ENCODE measurements at regions not wholly inside any gene's neighbourhood (a gene's known extent, or its start where the extent isn't known, plus 50 kb on each side); places are given as distances from the start of the nearest gene placed in this dataset.

GRCh38 chr9:78491402-78491801 lies 194.5 kb downstream of the PSAT1 start:
- H3K27ac ChIP-seq (ENCODE audit: low read depth in 1 of 3, low read length in 2 of 3), result no peak overlapping the region
- 64 to 79% (median 75%) methylated on average over 3 of the region's 3 CpGs for WGBS, 3 donors
- DNase-seq (no peak), FAIRE-seq (no peak)
- H3K4me3 ChIP-seq (ENCODE audit: low read depth in 1 of 3, low read length in 3 of 3), result no peak overlapping the region
- no peaks in the 10 kb centered on the region for H3K27me3 ChIP-seq (ENCODE audit: control insufficient read depth in 3 of 3, insufficient read depth in 3 of 3, low read length in 3 of 3)
- H3K4me1 ChIP-seq (ENCODE audit: control insufficient read depth in 3 of 3, insufficient read depth in 2 of 3, low read depth in 1 of 3, low read length in 2 of 3), result no peaks in the 10 kb centered on the region
- no peaks in the 10 kb centered on the region for H3K9me3 ChIP-seq (ENCODE audit: control insufficient read depth in 2 of 2, insufficient read depth in 1 of 2, low read depth in 1 of 2, low read length in 1 of 2)
- H3K36me3 ChIP-seq (ENCODE audit: control insufficient read depth in 3 of 3, insufficient read depth in 2 of 3, low read depth in 1 of 3, low read length in 3 of 3), result no peaks in the 10 kb centered on the region

GRCh38 chr9:78493166-78493742 lies 196.3 kb downstream of the PSAT1 start:
- DNase-seq (no peak), FAIRE-seq (no peak)
- WGBS, 3 donors, result 74 to 84% (median 77%) methylated on average over 2 of the region's 2 CpGs
- Histone ChIP-seq H3K27ac (ENCODE audit: low read depth in 1 of 3, low read length in 2 of 3) (no peak overlapping the region), H3K27me3 (ENCODE audit: control insufficient read depth in 3 of 3, insufficient read depth in 3 of 3, low read length in 3 of 3) (no peaks in the 10 kb centered on the region), H3K9me3 (ENCODE audit: control insufficient read depth in 2 of 2, insufficient read depth in 1 of 2, low read depth in 1 of 2, low read length in 1 of 2) (no peaks in the 10 kb centered on the region), H3K4me1 (ENCODE audit: control insufficient read depth in 3 of 3, insufficient read depth in 2 of 3, low read depth in 1 of 3, low read length in 2 of 3) (no peaks in the 10 kb centered on the region), H3K4me3 (ENCODE audit: low read depth in 1 of 3, low read length in 3 of 3) (no peak overlapping the region), H3K36me3 (ENCODE audit: control insufficient read depth in 3 of 3, insufficient read depth in 2 of 3, low read depth in 1 of 3, low read length in 3 of 3) (no peaks in the 10 kb centered on the region)

- no peak for FAIRE-seq
- H3K9me3 ChIP-seq (ENCODE audit: control insufficient read depth in 2 of 2, insufficient read depth in 1 of 2, low read depth in 1 of 2, low read length in 1 of 2), result no peaks in the 10 kb centered on the region
- H3K4me1 ChIP-seq (ENCODE audit: control insufficient read depth in 3 of 3, insufficient read depth in 2 of 3, low read depth in 1 of 3, low read length in 2 of 3), result no peaks in the 10 kb centered on the region
- no peak for DNase-seq
- no peaks in the 10 kb centered on the region for H3K27me3 ChIP-seq (ENCODE audit: control insufficient read depth in 3 of 3, insufficient read depth in 3 of 3, low read length in 3 of 3)
- H3K27ac ChIP-seq (ENCODE audit: low read depth in 1 of 3, low read length in 2 of 3), result no peak overlapping the region
- no peak overlapping the region for H3K4me3 ChIP-seq (ENCODE audit: low read depth in 1 of 3, low read length in 3 of 3)
- WGBS, 3 donors, result 60 to 71% (median 69%) methylated on average over 5 of the region's 5 CpGs
- H3K36me3 ChIP-seq (ENCODE audit: control insufficient read depth in 3 of 3, insufficient read depth in 2 of 3, low read depth in 1 of 3, low read length in 3 of 3), result no peaks in the 10 kb centered on the region
These were observed 205.6 kb downstream of the PSAT1 start for GRCh38 chr9:78502566-78502965.

- H3K27ac ChIP-seq (ENCODE audit: low read depth in 1 of 3, low read length in 2 of 3), result no peak overlapping the region
- H3K4me3 ChIP-seq (ENCODE audit: low read depth in 1 of 3, low read length in 3 of 3), result no peak overlapping the region
- DNase-seq (no peak), FAIRE-seq (no peak)
- H3K27me3 ChIP-seq (ENCODE audit: control insufficient read depth in 3 of 3, insufficient read depth in 3 of 3, low read length in 3 of 3), result no peaks in the 10 kb centered on the region
- H3K9me3 ChIP-seq (ENCODE audit: control insufficient read depth in 2 of 2, insufficient read depth in 1 of 2, low read depth in 1 of 2, low read length in 1 of 2), result no peaks in the 10 kb centered on the region
- no peaks in the 10 kb centered on the region for H3K36me3 ChIP-seq (ENCODE audit: control insufficient read depth in 3 of 3, insufficient read depth in 2 of 3, low read depth in 1 of 3, low read length in 3 of 3)
- no peaks in the 10 kb centered on the region for H3K4me1 ChIP-seq (ENCODE audit: control insufficient read depth in 3 of 3, insufficient read depth in 2 of 3, low read depth in 1 of 3, low read length in 2 of 3)
- WGBS, 3 donors, result 90 to 93% (median 91%) methylated on average over 2 of the region's 2 CpGs
These were observed 208.6 kb downstream of the PSAT1 start for GRCh38 chr9:78505546-78505945.

- Histone ChIP-seq H3K4me1 (ENCODE audit: control insufficient read depth in 3 of 3, insufficient read depth in 2 of 3, low read depth in 1 of 3, low read length in 2 of 3) (no peaks in the 10 kb centered on the region), H3K36me3 (ENCODE audit: control insufficient read depth in 3 of 3, insufficient read depth in 2 of 3, low read depth in 1 of 3, low read length in 3 of 3) (no peaks in the 10 kb centered on the region), H3K27ac (ENCODE audit: low read depth in 1 of 3, low read length in 2 of 3) (no peak overlapping the region), H3K9me3 (ENCODE audit: control insufficient read depth in 2 of 2, insufficient read depth in 1 of 2, low read depth in 1 of 2, low read length in 1 of 2) (no peaks in the 10 kb centered on the region), H3K27me3 (ENCODE audit: control insufficient read depth in 3 of 3, insufficient read depth in 3 of 3, low read length in 3 of 3) (no peaks in the 10 kb centered on the region), H3K4me3 (ENCODE audit: low read depth in 1 of 3, low read length in 3 of 3) (no peak overlapping the region)
- DNase-seq, result no peak
- 54 to 59% (median 55%) methylated on average over 5 of the region's 5 CpGs for WGBS, 3 donors
- no peak for FAIRE-seq
These were observed 210.1 kb downstream of the PSAT1 start for GRCh38 chr9:78507037-78507436.

- 16 to 64% (median 28%) methylated on average over 4 of the region's 4 CpGs for WGBS, 3 donors
- Histone ChIP-seq H3K4me3 (ENCODE audit: low read depth in 1 of 3, low read length in 3 of 3) (no peak overlapping the region), H3K36me3 (ENCODE audit: control insufficient read depth in 3 of 3, insufficient read depth in 2 of 3, low read depth in 1 of 3, low read length in 3 of 3) (no peaks in the 10 kb centered on the region), H3K27ac (ENCODE audit: low read depth in 1 of 3, low read length in 2 of 3) (no peak overlapping the region), H3K27me3 (ENCODE audit: control insufficient read depth in 3 of 3, insufficient read depth in 3 of 3, low read length in 3 of 3) (no peaks in the 10 kb centered on the region), H3K4me1 (ENCODE audit: control insufficient read depth in 3 of 3, insufficient read depth in 2 of 3, low read depth in 1 of 3, low read length in 2 of 3) (no peaks in the 10 kb centered on the region), H3K9me3 (ENCODE audit: control insufficient read depth in 2 of 2, insufficient read depth in 1 of 2, low read depth in 1 of 2, low read length in 1 of 2) (peaks cover 0 to 2% of the 10 kb centered on the region in 2 donors)
- DNase-seq (no peak), FAIRE-seq (no peak)
These were observed 213.1 kb downstream of the PSAT1 start for GRCh38 chr9:78510035-78510434.

GRCh38 chr9:78515108-78515507 lies 218.2 kb downstream of the PSAT1 start:
- H3K4me3 ChIP-seq (ENCODE audit: low read depth in 1 of 3, low read length in 3 of 3), result no peak overlapping the region
- H3K27ac ChIP-seq (ENCODE audit: low read depth in 1 of 3, low read length in 2 of 3), result no peak overlapping the region
- no peaks in the 10 kb centered on the region for H3K4me1 ChIP-seq (ENCODE audit: control insufficient read depth in 3 of 3, insufficient read depth in 2 of 3, low read depth in 1 of 3, low read length in 2 of 3)
- H3K27me3 ChIP-seq (ENCODE audit: control insufficient read depth in 3 of 3, insufficient read depth in 3 of 3, low read length in 3 of 3), result no peaks in the 10 kb centered on the region
- peaks cover 0 to 15% of the 10 kb centered on the region in 2 donors for H3K9me3 ChIP-seq (ENCODE audit: control insufficient read depth in 2 of 2, insufficient read depth in 1 of 2, low read depth in 1 of 2, low read length in 1 of 2)
- no peak for FAIRE-seq
- 44 to 59% (median 58%) methylated on average over 1 of the region's 1 CpG for WGBS, 3 donors
- no peaks in the 10 kb centered on the region for H3K36me3 ChIP-seq (ENCODE audit: control insufficient read depth in 3 of 3, insufficient read depth in 2 of 3, low read depth in 1 of 3, low read length in 3 of 3)
- no peak for DNase-seq

GRCh38 chr9:78519786-78520185 lies 222.9 kb downstream of the PSAT1 start:
- H3K4me3 ChIP-seq (ENCODE audit: low read depth in 1 of 3, low read length in 3 of 3), result no peak overlapping the region
- H3K27ac ChIP-seq (ENCODE audit: low read depth in 1 of 3, low read length in 2 of 3), result no peak overlapping the region
- no peaks in the 10 kb centered on the region for H3K4me1 ChIP-seq (ENCODE audit: control insufficient read depth in 3 of 3, insufficient read depth in 2 of 3, low read depth in 1 of 3, low read length in 2 of 3)
- peaks cover 2 to 17% of the 10 kb centered on the region in 2 donors for H3K9me3 ChIP-seq (ENCODE audit: control insufficient read depth in 2 of 2, insufficient read depth in 1 of 2, low read depth in 1 of 2, low read length in 1 of 2)
- DNase-seq, result no peak
- FAIRE-seq, result no peak
- 89 to 92% (median 89%) methylated on average over 4 of the region's 4 CpGs for WGBS, 3 donors
- H3K36me3 ChIP-seq (ENCODE audit: control insufficient read depth in 3 of 3, insufficient read depth in 2 of 3, low read depth in 1 of 3, low read length in 3 of 3), result no peaks in the 10 kb centered on the region
- H3K27me3 ChIP-seq (ENCODE audit: control insufficient read depth in 3 of 3, insufficient read depth in 3 of 3, low read length in 3 of 3), result no peaks in the 10 kb centered on the region

- no peak for FAIRE-seq
- Histone ChIP-seq H3K27me3 (ENCODE audit: control insufficient read depth in 3 of 3, insufficient read depth in 3 of 3, low read length in 3 of 3) (no peaks in the 10 kb centered on the region), H3K4me3 (ENCODE audit: low read depth in 1 of 3, low read length in 3 of 3) (no peak overlapping the region), H3K4me1 (ENCODE audit: control insufficient read depth in 3 of 3, insufficient read depth in 2 of 3, low read depth in 1 of 3, low read length in 2 of 3) (no peaks in the 10 kb centered on the region), H3K9me3 (ENCODE audit: control insufficient read depth in 2 of 2, insufficient read depth in 1 of 2, low read depth in 1 of 2, low read length in 1 of 2) (peaks cover 2 to 17% of the 10 kb centered on the region in 2 donors), H3K27ac (ENCODE audit: low read depth in 1 of 3, low read length in 2 of 3) (no peak overlapping the region), H3K36me3 (ENCODE audit: control insufficient read depth in 3 of 3, insufficient read depth in 2 of 3, low read depth in 1 of 3, low read length in 3 of 3) (no peaks in the 10 kb centered on the region)
- no peak for DNase-seq
These were observed 224.8 kb downstream of the PSAT1 start for GRCh38 chr9:78521680-78522079.

Measured in small intestine (tissue), 7 donors.